ENCODE measurements at regions not wholly inside any gene's neighbourhood (a gene's known extent, or its start where the extent isn't known, plus 50 kb on each side); places are given as distances from the start of the nearest gene placed in this dataset.

- TF ChIP-seq CTCF (IDR thresholded peaks at IDR 0.05; ENCODE audit: poor library complexity) (no peak), EZH2phosphoT487 (IDR thresholded peaks at IDR 0.05; ENCODE audit: low read depth, severe bottlenecking, unreplicated experiment) (no peak)
Observed at GRCh38 chr10:63713191-63714144, 192.3 kb downstream of the REEP3 start.

Data from hepatocyte (in vitro differentiated cells).